H1 (cell line): ENCODE measurements at regions not wholly inside any gene's neighbourhood (a gene's known extent, or its start where the extent isn't known, plus 50 kb on each side); places are given as distances from the start of the nearest gene placed in this dataset.
A peak's percentile ranks its signal among the peaks of the same experiment; 100 is the strongest.

Experiments used
- CTCF ChIA-PET: fragments of 300-600 bp; sonication (Branson Sonifier 250); formaldehyde crosslinking; loops from one replicate; lab custom pipeline; 2021; ENCODE audit not compliant: partially characterized antibody; lab: Charles Lee
- POLR2A ChIA-PET: fragments of 300-600 bp; sonication (Branson Sonifier 250); formaldehyde crosslinking; loops from one replicate; lab custom pipeline; 2021; ENCODE audit warnings: inconsistent platforms; ENCODE audit not compliant: partially characterized antibody; lab: Charles Lee
- DNase-seq, 2 experiments: peaks; one replicate each; pipeline versions ENCODE4 v3.0.0 to v3.0.0-alpha.2; 2010 to 2022; ENCODE audit warnings: low spot score in 2 of 2, low read depth in 1 of 2, mixed read lengths in 1 of 2
- FAIRE-seq: peaks from 2 replicates; lab custom pipeline; 2011; peaks lifted over from hg19 to GRCh38; lab: Jason Lieb, UNC
- H2AFZ ChIP-seq: 2 replicates; pipeline ENCODE4 v1.8.1; 2012; ENCODE audit warnings: low read length, inconsistent platforms
- H2AK5ac ChIP-seq: 2 replicates; pipeline ENCODE4 v1.6.1; 2013; ENCODE audit warnings: low read depth, low read length
- H2BK120ac ChIP-seq: replicated peaks from 2 replicates; pipeline ENCODE3; 2013; ENCODE audit warnings: low read depth, low read length, inconsistent platforms
- H2BK12ac ChIP-seq: 2 replicates; pipeline ENCODE4 v1.6.1; 2013; ENCODE audit warnings: low read depth, low read length
- H2BK15ac ChIP-seq: 2 replicates; pipeline ENCODE4 v1.6.1; 2013; ENCODE audit warnings: low read length
- H2BK20ac ChIP-seq: 2 replicates; pipeline ENCODE4 v1.6.1; 2013; ENCODE audit warnings: low read length
- H2BK5ac ChIP-seq: 2 replicates; pipeline ENCODE4 v1.6.1; 2013; ENCODE audit warnings: low read depth, low read length
- H3K14ac ChIP-seq: 2 replicates; pipeline ENCODE4 v1.6.1; 2013; ENCODE audit warnings: inconsistent platforms; ENCODE audit not compliant: insufficient read length
- H3K18ac ChIP-seq: 2 replicates; pipeline ENCODE4 v1.6.1; 2013; ENCODE audit warnings: low read length; ENCODE audit errors: extremely low read depth
- H3K23ac ChIP-seq: 2 replicates; pipeline ENCODE4 v1.6.1; 2013; ENCODE audit warnings: inconsistent platforms; ENCODE audit not compliant: insufficient read length
- H3K23me2 ChIP-seq: 2 replicates; pipeline ENCODE4 v1.6.1; 2013; ENCODE audit warnings: low read depth, low read length
- H3K27ac ChIP-seq: 2 replicates; pipeline ENCODE4 v1.6.1; 2011; ENCODE audit warnings: low read depth, low read length, inconsistent platforms
- H3K27me3 ChIP-seq, 4 experiments: replicated peaks in 1 of 4; 1 replicate in 1 of 4; 2 replicates in 3 of 4; pipeline versions ENCODE4 v1.6.1 to v1.8.1; 2011 to 2013; ENCODE audit warnings: low read length in 3 of 4, mild to moderate bottlenecking in 3 of 4, inconsistent platforms in 2 of 4, mixed read lengths in 2 of 4, moderate library complexity in 1 of 4; ENCODE audit not compliant: control insufficient read depth in 3 of 4, insufficient read depth in 3 of 4; ENCODE audit errors: extremely low read depth in 1 of 4
- H3K36me3 ChIP-seq, 4 experiments: 2 replicates each; pipeline versions ENCODE4 v1.6.1 to v1.8.1; 2011 to 2013; ENCODE audit warnings: mild to moderate bottlenecking in 4 of 4, low read length in 3 of 4, moderate library complexity in 2 of 4, control low read depth in 1 of 4, inconsistent platforms in 1 of 4; ENCODE audit not compliant: insufficient read depth in 4 of 4, control insufficient read depth in 2 of 4
- H3K4ac ChIP-seq: replicated peaks from 2 replicates; pipeline ENCODE3; 2013; ENCODE audit warnings: low read length, low read depth, mixed read lengths, inconsistent platforms; ENCODE audit not compliant: insufficient read length
- H3K4me1 ChIP-seq, 4 experiments: replicated peaks in 1 of 4; 1 replicate in 1 of 4; 2 replicates in 3 of 4; pipeline versions ENCODE4 v1.6.1 to v1.8.1; 2011 to 2013; ENCODE audit warnings: low read length in 3 of 4, inconsistent platforms in 2 of 4, mixed read lengths in 1 of 4; ENCODE audit not compliant: insufficient read depth in 4 of 4, control insufficient read depth in 3 of 4
- H3K4me2 ChIP-seq, 2 experiments: 2 replicates each; pipeline versions ENCODE4 v1.6.1 to v1.8.1; 2011 to 2013; ENCODE audit warnings: low read depth in 2 of 2, low read length in 2 of 2, control low read depth in 1 of 2, inconsistent platforms in 1 of 2, mild to moderate bottlenecking in 1 of 2; ENCODE audit not compliant: insufficient read depth in 1 of 2
- H3K4me3 ChIP-seq, 4 experiments: fragments of 200-600, 300-600 bp in 1 of 4; sonication (generic), shearing (Covaris generic), sonication (Bioruptor Twin) in 1 of 4; 2 replicates each; pipeline versions ENCODE4 v1.5.1 to v1.8.1; 2011 to 2016; ENCODE audit warnings: low read length in 4 of 4, low read depth in 3 of 4, control low read depth in 2 of 4, inconsistent platforms in 2 of 4, mild to moderate bottlenecking in 2 of 4, mixed read lengths in 1 of 4, moderate library complexity in 1 of 4; ENCODE audit not compliant: insufficient read depth in 2 of 4; ENCODE audit errors: extremely low read depth in 1 of 4
- H3K56ac ChIP-seq: replicated peaks from 2 replicates; pipeline ENCODE3; 2013; ENCODE audit warnings: low read depth, mild to moderate bottlenecking, mixed read lengths, low read length, inconsistent platforms; ENCODE audit not compliant: insufficient read length
- H3K79me1 ChIP-seq: 2 replicates; pipeline ENCODE4 v1.6.1; 2013; ENCODE audit warnings: low read depth, low read length, control low read depth
- H3K79me2 ChIP-seq, 2 experiments: 2 replicates each; pipeline versions ENCODE4 v1.6.1 to v1.8.1; 2012 to 2013; ENCODE audit warnings: low read length in 2 of 2, mild to moderate bottlenecking in 2 of 2, inconsistent platforms in 1 of 2; ENCODE audit not compliant: insufficient read depth in 2 of 2, control insufficient read depth in 1 of 2
- H3K9ac ChIP-seq, 4 experiments: replicated peaks in 1 of 4; 1 replicate in 1 of 4; 2 replicates in 3 of 4; pipeline versions ENCODE4 v1.6.1 to v1.8.1; 2011 to 2013; ENCODE audit warnings: low read depth in 3 of 4, low read length in 3 of 4, control low read depth in 2 of 4, mild to moderate bottlenecking in 2 of 4, moderate library complexity in 2 of 4, inconsistent platforms in 1 of 4; ENCODE audit errors: extremely low read depth in 1 of 4
- H3K9me3 ChIP-seq, 2 experiments: 2 replicates each; pipeline versions ENCODE4 v1.6.1 to v1.8.1; 2012 to 2013; ENCODE audit warnings: mild to moderate bottlenecking in 2 of 2, moderate library complexity in 2 of 2, control low read depth in 1 of 2, inconsistent platforms in 1 of 2, low read depth in 1 of 2, low read length in 1 of 2, mixed read lengths in 1 of 2; ENCODE audit not compliant: insufficient read depth in 2 of 2
- H4K20me1 ChIP-seq, 2 experiments: replicated peaks in 1 of 2; 2 replicates each; pipeline versions ENCODE3 to v1.8.1; 2011 to 2013; ENCODE audit warnings: inconsistent platforms in 2 of 2, low read length in 2 of 2, mild to moderate bottlenecking in 1 of 2; ENCODE audit not compliant: insufficient read depth in 2 of 2, control insufficient read depth in 1 of 2
- H4K5ac ChIP-seq: 2 replicates; pipeline ENCODE4 v1.6.1; 2013; ENCODE audit warnings: low read length, low read depth, mixed read lengths, inconsistent platforms; ENCODE audit not compliant: insufficient read length
- H4K8ac ChIP-seq: 2 replicates; pipeline ENCODE4 v1.8.0; 2013; ENCODE audit warnings: mild to moderate bottlenecking, moderate library complexity, low read length, inconsistent platforms; ENCODE audit not compliant: insufficient read depth; ENCODE audit errors: extremely low read depth
- H4K91ac ChIP-seq: replicated peaks from 2 replicates; pipeline ENCODE3; 2013; ENCODE audit warnings: low read length, mixed read lengths, inconsistent platforms; ENCODE audit not compliant: insufficient read length
- E2F6 ChIP-seq: IDR thresholded peaks from 2 replicates; pipeline ENCODE4 v1.6.1; 2012; ENCODE audit warnings: inconsistent platforms
- FOSL1 ChIP-seq: IDR thresholded peaks from 2 replicates; pipeline ENCODE4 v1.6.1; 2011; ENCODE audit warnings: mild to moderate bottlenecking, low read depth, low read length, moderate library complexity; ENCODE audit not compliant: insufficient read depth
- HDAC6 ChIP-seq: IDR thresholded peaks from one replicate; pipeline ENCODE4 v1.7.1; 2012; ENCODE audit warnings: low read depth, mild to moderate bottlenecking, inconsistent platforms, low read length, moderate library complexity
- JUN ChIP-seq: IDR thresholded peaks from 2 replicates; pipeline ENCODE4 v1.6.1; 2011; ENCODE audit warnings: low read depth, mild to moderate bottlenecking, improper control_type of control experiment, low read length
- MAFK ChIP-seq: IDR thresholded peaks from 2 replicates; pipeline ENCODE4 v1.6.1; 2012; ENCODE audit warnings: low read depth, mild to moderate bottlenecking, improper control_type of control experiment, low read length
- NANOG ChIP-seq: IDR thresholded peaks from 2 replicates; pipeline ENCODE4 v1.6.1; 2011; ENCODE audit warnings: low read length, low read depth, mild to moderate bottlenecking, inconsistent platforms; ENCODE audit not compliant: insufficient read depth, poor library complexity, severe bottlenecking
- TCF12 ChIP-seq: IDR thresholded peaks from 2 replicates; pipeline ENCODE4 v1.6.1; 2011; ENCODE audit warnings: low read depth, mild to moderate bottlenecking, low read length
- WGBS, 2 experiments: shearing (Covaris generic) in 1 of 2; methylation state at CpG; one replicate each; pipeline versions ENCODE4 v1.1.6 to v1.1.7; 2013 to 2015; ENCODE audit warnings: low lambda C conversion rate in 2 of 2, mixed read lengths in 2 of 2, inconsistent platforms in 1 of 2, low coverage in 1 of 2, missing lambda C conversion rate in 1 of 2; ENCODE audit not compliant: insufficient replicate concordance in 2 of 2, insufficient coverage in 1 of 2, insufficient read length in 1 of 2; ENCODE audit errors: extremely low coverage in 1 of 2, missing lambda C conversion rate in 1 of 2; 5-methylcytosine and 5-hydroxymethylcytosine counted together

- Histone ChIP-seq H2BK15ac (0 out of 2 replicates have a peak overlapping the region, but pooled peaks have one; percentile 47), H4K5ac (no peak overlapping the region), H4K20me1 (no peaks in the 10 kb centered on the region), H2BK12ac (peak overlapping the region; percentile 30; the same call in 1 of the 2 replicates), H4K91ac (no peak overlapping the region), H3K9ac (no peak overlapping the region), H3K4me2 (no peak overlapping the region), H2AFZ (no peak overlapping the region), H2AK5ac (no peak overlapping the region), H3K79me1 (no peaks in the 10 kb centered on the region), H3K14ac (no peak overlapping the region), H3K4ac (no peak overlapping the region), H2BK120ac (no peak overlapping the region), H2BK20ac (peak overlapping the region; percentile 52; the same call in 1 of the 2 replicates), H3K27me3 (no peaks in the 10 kb centered on the region), H3K23me2 (peaks cover 5% of the 10 kb centered on the region), H2BK5ac (no peak overlapping the region), H3K27ac (no peak overlapping the region), H3K18ac (no peak overlapping the region), H3K79me2 (no peaks in the 10 kb centered on the region), H3K23ac (no peak overlapping the region), H3K9me3 (no peaks in the 10 kb centered on the region), H3K36me3 (no peaks in the 10 kb centered on the region), H3K4me1 (peaks cover 3 to 7% (median 6%) of the 10 kb centered on the region in 4 experiments; a peak in 5 of 7 replicates), H4K8ac (no peak overlapping the region), H3K56ac (no peak overlapping the region), H3K4me3 (no peak overlapping the region)
- CTCF ChIA-PET = no interaction called here
- FAIRE-seq (no peak), DNase-seq (no peak)
- TF ChIP-seq JUN (no peak), HDAC6 (no peak), NANOG (no peak), MAFK (no peak), E2F6 (no peak), TCF12 (no peak), FOSL1 (no peak)
- WGBS, 2 experiments = 85% methylated on average over 5 of the region's 5 CpGs; no CpG with 5 or more reads in 1 of the 2 experiments
- POLR2A ChIA-PET = interaction anchor here (1.1 to 1.9 kb wide), 2 partner anchors 48 to 107 kb away, joined by 4 read pairs; no protein-coding TSS in a partner anchor
Measured at GRCh38 chr1:43056460-43056859, 97.8 kb upstream of the SLC2A1 start.
